GM18858 (cell line): ENCODE measurements at regions not wholly inside any gene's neighbourhood (a gene's known extent, or its start where the extent isn't known, plus 50 kb on each side); places are given as distances from the start of the nearest gene placed in this dataset.
A peak's percentile ranks its signal among the peaks of the same experiment; 100 is the strongest.

Experiments
- ATAC-seq: cut with Tn5 transposase; IDR thresholded peaks from one replicate; pipeline ENCODE4 v1.9.1; 2021; ENCODE audit not compliant: unreplicated experiment

DNA sequence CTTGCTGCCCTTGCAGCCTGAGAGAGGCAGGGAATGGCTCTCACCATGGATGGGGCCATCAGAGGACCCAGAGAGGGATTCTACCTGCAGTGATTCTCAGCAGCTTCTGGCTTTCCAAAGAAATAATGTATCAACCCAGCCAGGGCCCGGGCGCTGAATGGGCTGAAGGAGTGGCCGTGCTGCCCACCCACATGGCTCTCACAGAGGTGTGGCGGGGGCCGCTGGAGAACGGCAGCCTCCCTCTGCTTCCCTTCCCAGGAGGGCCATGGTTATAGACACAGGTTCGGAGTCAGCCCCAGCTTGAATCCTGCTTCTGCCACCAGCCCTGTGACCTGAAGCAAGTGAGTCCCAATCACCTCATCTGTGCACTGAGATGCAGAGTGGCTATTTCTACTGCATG is 82.7 kb downstream of the THAP12 start:
- ATAC-seq, result no peak

DNA sequence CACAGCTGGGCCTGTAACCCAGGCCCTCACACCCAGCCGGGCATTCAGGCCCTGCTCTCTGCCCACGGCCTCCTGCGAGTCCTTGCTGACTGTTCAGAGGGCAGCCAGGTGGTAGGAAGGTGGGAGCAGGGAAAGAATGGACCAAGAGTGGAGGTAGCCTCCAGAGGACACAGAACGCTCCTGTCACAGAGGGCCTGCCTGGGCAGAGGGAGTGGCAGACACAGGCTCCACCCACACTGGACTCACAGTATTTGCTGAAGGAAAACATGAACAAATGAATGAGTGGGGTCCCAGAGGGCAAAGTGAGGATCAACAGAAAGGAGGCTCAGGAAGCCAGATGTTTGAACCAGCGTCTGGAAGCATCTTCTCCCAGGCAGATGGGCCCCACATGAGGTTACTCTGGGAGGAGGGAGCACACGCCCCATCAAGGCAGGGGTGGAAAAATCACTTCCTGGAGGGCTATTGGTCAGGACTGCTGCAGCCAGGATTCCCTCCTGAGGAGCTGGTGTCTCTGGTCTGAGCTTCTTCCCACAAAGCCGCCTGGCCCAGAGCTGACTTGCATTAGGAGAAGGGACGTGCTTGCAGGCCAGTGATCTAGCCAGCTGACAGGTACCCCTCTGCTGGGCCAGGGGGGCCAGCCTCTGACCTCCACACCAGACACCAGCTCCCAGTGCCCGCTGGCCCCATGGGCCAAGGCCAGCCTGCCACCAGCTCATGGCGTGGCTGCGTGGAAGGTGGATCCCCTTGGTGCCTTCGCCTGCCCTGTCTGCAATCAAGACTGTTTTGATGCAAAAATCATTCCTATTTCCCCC is 84.0 kb downstream of the THAP12 start:
- no peak for ATAC-seq

DNA sequence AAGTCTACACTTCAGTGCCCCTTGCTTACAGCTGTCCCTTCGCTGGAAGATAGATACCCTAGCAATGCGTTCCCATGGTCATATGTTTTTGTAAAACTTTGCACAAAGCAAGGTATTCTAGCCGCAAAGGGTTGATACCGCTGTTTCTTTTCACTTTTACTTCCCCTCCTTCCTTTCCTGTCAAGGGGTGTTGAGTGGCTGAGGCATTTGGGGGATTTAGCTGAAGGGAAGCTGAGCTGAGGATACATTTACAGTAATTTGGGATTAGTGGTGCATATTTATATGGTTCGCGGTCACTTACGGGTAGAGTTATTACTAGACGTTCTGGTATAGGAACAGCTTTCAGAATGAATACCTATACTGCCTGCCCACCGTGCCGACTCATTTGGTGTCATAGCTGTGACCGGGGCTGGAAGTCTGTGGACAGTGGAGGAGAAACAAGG is 86.9 kb upstream of the WNT11 start:
- peak; percentile 50 for ATAC-seq

DNA sequence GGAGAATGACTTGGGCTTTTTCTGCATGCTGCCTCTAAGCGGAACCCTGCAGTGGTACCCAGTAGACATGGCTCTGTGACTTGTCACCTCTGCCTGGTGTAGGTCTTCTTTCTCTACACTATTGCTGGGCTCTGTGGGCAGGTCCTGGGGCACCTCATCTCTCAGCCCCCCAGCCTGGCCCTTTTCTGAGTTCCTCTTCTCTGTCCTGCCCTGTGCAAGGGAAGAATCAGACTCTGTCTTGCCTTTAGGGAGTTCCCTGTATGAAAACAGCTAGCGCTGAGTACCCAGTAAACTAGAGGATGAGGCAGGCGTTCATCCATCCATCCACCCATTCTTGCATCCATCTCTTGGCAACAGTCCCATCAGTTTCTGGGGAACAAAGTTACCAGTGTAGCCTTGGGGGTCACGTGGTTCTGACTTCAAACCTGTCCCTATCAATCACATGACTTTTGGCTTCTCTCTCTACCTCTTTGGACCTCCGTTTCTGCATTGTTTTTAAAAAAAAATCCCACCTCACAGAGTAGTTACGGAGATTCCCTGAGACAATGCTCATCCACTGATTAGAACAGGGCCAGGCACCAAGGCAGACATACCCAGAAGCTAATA is 86.4 kb upstream of the WNT11 start:
- ATAC-seq, result no peak

DNA sequence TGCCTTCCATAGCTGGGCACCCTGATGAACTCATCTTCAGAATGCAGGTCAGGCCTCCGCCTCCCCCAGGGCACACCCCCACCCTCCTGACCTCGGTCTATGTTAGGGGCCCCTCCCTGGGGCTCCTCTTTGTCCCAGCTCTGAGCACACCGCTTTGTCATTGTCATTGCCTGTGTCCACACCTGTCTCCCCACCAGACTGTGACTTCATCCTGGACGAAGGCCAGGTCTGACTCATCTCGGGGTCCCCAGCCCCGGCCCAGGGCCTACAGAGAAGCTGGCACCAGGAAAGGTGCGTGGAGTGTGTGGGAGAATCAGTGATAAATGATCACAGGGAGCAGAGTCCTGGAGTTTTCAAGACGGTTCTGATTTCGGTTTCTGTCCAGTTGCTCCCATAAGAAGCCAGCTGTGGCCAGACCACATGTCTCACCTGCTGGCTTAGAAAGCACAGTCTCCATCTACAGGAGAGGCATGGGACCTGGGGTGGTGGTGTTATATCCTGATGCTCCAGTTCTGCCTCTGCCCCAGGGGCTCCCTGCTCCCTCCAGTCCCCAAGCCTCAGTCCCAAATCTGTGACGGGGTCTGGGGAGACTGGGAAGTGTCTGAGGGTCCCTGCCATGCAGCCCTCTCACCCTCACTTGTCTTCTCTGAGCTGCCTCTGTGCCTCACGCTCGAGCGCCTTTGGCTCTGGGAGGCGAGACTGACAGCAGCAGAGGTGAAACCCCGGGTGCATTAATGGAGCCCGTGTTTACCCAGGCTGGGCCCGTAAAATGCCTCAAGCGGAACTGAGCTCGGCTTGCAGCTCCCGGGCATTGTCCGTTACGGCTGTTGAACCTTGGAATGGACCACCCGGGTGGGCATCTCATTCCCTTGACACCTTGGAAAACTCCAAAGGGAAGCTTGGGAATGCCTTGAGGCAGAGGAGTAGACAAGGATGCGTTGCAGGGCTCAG is 85.5 kb upstream of the WNT11 start:
- no peak for ATAC-seq

DNA sequence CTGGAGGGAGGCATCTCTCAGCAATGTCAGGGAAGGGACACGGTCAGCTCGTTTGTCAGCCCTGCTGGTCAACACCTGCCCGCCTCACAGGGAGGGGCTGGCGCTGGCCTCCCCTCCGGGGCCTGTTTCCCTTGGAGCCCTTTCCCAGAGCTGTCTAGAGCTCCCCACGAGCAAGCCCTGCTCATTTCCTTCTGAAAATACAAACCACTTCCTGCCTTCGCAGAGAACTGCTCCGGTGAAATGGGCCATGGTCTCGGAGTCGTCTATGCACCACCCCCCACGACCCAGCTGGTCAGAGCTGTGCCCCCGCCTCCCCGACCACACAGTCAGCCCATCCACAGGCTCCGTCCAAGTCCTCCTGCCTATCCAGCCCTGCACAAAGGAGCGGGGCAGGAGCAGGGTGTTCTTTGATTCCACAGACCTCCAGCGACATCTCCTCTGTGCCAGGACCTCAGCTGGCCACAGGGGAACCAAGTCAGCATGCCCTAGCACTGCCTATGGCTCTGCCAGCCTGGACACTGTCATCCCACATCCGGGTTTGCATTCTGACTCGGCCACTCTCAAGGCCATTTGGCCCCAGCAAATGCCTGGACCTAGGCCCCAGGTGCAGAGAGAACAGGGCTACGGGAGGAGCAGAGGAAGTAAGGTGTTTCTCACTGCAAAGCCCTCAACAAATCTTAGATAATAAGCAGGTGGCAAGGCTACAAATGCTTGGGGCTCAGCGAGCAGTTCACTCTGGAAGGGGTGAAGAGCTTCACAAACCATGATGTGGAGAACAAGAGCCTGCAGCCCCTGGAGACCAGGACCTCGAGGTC is 82.1 kb upstream of the WNT11 start:
- no peak for ATAC-seq

DNA sequence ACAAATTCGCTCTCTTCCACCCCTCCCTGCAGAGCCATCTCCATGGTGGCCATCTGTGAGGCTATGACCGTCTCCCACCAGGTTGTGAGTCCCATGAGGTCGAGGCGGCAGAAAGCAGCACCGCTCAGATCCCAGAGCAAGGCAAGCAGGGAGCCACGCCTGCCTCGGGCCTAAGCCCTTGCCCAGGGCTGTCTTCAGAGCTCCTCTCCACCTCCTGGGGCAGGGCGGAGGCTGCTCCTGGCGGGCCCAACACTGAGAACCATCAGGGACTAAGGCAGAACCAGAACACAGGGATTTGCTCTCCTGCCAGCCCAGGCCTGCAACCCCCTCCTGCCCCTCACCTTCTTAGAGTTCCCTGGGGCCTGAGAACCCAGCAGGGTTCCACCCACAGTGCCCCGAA is 80.9 kb upstream of the WNT11 start:
- ATAC-seq, result no peak

DNA sequence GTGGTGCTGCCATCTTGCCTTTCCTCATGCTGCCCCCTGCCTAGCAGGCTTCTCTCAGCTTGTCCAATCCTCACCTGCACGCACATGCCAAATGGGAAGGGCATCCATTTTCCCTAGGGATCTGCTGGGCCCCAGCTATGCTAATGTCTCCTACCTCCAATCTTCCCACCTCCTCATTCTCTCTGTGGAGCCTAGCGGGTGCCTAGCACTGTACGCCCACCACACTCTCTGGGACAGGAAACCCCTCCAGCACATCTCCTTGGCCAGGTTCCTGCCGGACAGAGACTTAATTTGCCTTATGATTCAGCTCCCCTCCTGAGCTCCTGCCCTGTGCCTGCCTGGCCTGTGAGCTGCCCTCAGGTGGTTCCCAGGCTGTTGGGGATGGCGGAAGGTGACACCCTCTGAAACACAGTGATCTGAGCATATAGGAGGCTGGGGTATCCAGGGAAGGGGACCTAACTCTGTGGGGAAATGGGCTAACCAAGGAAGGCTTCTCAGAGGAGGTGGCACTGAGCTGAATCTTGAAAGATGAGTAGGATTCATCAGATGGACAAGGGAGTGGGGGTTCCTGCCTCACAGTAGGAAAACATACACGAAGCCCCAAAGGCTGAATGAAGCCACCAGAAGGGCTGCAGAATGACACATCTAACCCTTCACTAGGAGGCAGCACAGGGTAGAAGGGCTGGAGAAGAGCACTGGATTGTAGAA is 79.2 kb upstream of the WNT11 start:
- no peak for ATAC-seq

DNA sequence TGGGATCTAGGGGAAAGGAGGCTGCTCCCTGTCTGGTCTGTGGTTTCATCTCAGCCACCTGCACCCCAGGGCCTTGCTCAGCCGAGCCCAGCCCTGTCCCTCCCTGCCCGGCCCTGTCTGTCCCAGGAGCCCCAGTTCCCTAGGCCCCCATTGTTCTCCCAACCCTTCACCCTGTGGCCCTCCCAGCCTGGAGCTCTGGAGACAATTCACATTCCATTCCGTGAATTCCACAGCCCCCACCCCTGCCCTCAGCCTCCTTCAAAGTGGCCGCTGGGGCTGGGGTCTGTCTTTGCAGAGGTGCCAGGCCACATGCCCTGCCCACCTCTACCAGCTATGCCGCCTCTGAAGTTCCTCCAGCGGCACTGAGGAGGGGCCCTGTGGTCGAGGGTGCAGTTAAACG is 77.9 kb upstream of the WNT11 start:
- no peak for ATAC-seq

DNA sequence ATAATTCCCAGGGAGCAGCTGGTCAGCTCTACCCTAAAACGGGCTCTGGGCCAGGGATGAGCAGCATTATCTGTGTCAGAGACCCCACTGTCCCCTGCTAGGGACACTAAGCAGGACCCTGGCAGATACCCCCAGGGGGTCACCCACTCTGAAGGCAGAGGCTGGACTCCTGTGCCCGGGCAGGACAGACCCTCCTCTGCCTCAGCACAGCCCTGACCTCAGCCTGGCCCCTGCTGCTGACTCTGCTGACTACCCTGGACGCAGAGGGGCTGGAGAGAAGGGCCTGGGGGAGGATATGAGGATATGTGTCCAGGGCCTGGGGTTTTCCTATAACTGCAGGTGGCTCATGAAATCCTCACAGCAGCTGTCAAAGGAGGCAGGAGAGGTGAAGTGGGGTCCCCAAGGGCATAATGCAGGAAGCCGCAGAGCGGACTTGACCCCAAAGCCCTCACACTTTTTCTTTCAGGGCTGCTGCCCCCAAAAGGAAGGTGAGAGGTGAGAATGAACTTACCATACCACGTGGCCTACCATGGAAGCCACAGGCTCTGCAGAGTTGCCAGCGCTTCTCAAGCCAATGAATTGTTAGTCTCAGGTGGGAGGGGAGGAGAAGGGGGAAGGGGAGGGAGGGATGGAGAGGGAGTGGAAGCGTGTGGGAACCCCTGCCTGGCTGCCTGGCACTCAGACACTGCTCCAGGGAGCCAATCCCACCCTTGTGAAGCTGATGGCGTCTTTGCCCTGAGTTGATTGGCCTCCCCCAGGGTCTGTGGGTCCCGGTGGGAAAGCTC is 76.7 kb upstream of the WNT11 start:
- no peak for ATAC-seq

DNA sequence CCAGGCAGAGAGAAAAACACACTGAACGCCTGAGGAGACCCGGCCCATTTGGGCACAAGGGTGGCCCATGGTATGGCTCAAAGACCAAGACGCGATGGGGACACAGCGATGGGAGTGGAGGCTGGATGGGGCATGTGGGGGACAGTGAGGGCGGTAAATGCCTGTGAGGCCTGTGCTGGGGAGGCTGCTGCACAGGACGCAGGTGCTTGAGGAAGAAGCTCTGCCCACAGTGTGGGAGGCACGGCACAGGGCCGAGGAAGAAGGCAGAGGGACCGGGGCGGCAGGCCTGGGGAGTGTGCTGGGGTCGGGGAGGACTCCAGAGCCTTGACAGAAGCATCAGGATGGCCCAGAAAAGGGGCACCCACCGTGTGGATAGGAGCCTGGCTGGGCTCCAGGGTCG is 75.9 kb upstream of the WNT11 start:
- ATAC-seq, result no peak

DNA sequence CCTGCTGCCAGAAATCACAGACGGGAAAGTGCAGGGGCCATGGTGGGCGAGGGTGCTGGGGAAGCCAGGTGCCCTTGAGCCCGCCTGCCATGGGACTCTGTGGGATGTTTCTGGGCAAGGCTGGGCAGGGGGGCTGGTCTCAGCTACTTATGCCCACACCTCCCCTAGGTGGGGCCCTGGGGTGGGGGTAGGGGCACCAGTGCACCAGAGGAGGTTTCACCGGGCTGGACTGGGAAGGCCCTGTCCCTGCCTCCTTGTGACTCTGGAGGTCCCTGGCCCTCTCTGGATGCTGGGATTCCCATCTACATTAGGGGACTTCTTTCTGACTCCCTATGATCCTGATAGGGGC is 75.2 kb upstream of the WNT11 start:
- no peak for ATAC-seq

DNA sequence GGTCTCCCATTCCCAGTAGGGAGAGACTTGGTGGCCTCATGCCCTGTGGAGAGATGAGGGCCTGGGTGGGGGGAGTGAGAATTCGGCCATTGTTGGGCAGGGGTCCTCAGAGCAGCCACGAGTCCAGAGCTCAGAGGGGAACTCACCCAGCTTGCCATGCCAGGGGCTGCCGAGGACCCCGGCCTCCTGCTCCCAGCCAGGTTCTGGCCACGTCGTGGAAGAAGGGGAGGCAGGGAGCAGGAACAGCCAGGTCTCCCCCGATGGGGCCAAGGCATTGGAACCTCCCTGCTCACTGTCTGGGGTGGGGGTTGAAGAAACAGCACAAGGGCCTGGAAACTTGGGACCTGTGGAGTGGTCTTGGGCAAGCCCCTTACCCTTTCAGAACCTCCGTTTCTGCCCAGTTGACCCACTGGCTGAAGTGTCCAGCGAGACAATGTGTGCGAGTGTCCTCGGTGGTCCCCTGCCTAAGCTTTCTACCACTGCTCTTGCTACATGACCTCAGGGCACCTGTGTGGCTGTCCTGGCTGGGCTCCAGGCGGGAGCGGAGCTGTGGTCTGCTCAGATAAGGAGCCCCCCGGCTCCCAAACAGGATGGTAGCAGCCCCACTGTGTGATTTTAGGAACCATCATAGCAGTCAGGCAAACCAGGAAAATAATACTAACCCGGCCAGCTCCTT is 74.7 kb upstream of the WNT11 start:
- ATAC-seq, result no peak

DNA sequence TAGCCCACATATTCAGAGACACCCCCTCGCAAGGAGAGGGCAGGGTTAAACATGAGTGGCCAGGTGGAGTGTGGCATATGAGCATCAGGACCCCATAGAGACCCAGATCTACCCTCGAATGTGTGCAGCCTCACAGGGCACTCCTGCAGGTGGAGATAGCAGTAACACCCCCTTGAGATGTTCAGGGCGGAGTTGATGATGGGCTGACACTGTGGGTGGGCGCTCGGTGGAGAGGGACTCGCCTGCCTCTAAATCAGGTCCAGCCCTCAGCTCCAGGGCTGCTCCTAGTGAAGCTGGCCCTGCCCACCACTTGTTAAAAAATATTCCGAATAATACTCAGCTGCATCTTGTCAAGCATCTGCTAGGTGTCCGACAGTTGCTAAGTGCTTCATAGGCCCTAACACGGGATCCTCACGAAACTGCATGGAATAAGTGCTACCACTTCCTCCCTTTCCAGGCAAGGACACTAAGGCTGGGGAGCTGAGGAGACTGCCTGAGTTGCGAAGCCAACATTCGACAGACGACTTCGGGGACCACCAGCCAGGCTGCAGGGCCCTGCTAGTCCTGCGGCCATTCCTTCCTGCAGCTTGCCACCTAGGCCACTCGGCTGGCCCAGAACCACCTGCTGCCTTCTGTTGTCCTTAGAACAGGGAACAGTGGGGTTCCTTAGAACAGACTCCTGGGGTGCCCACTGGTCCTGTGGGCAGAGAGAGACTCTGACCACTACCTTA is 74.0 kb upstream of the WNT11 start:
- no peak for ATAC-seq

DNA sequence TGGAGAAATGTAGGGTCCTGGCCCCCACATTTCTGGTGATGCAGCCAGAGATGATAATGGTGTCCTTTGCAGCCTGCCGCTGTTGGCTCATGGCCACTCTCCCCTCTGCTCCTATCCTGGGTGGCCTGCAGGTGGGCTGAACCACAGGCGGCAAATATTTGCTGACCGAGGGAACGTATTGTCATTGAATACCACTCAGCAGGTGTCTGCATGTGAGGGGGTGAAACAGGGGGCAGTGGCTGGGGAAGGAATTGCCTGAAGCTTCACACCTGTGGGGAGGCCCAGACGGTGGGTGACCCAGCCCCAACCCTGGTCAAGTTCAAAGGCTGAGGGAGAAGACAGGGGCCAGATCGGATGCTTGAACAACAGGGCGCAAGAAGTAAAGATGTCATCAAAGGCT is 73.3 kb upstream of the WNT11 start:
- no peak for ATAC-seq

DNA sequence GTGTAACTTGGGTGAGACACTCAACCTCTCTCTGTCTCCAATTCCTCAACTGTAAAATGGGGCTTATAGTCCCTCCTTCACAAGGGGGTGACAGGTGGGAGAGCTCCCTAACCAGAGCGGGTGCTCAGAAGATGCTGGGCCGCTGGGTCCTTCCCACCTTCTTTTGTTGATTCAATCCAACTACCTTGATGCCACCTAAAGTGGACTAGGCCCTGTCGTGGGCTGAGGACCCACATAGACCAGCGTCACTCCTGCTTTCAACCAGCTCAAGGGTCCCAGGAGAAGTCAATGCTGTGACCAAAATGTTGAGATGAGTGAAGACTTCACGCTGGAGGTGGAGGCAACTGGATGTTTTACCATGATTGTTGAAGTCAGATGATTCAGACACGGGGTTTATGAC is 72.7 kb upstream of the WNT11 start:
- ATAC-seq, result no peak

DNA sequence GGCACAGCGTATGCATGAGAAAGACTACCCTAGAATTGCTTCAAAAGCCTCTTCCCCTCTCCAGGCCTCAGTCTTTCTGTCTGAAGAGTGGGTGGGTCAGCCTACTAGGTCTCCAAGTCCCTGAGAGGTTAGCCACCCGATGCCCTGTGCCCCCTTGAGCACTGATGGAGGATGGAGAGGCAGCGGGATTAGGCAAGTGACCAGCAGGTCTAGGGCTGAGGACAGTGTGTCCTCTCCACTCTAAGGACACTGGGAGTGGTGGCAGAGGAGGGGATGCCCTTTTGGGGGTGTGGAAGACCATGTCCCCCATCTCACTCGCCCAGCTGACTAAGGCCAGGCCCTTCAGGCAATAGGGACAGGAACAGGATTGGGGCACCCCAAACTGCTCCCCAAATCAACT is 72.2 kb upstream of the WNT11 start:
- ATAC-seq, result no peak
